ENCODE measurements at regions not wholly inside any gene's neighbourhood (a gene's known extent, or its start where the extent isn't known, plus 50 kb on each side); places are given as distances from the start of the nearest gene placed in this dataset.

DNA sequence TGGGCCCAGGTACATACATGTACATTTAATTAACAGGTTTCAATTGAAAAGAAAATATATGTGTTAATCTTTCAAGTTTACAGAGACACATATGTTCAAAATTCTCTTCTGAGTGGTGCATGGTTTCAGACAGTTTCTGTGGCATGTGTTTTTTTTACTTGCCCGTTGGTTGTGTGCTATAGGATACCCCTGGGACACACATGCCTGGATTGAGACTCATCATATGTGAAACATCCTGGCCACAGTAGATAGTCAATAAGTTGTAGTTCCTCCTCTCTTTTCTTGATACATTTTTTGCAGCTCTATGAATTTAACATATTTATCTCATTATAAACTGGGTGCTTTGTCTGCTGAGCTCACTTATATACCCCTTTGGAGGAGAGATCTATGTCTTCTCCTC, 207.8 kb upstream of the CTBP2 start:
- TF ChIP-seq POLR2AphosphoS5 (IDR thresholded peaks at IDR 0.05; ENCODE audit: borderline replicate concordance, low read depth, low read length) (no peak), EZH2 (IDR thresholded peaks at IDR 0.05) (no peak), FOXP2 (optimal IDR thresholded peaks at IDR 0.05; ENCODE audit: control extremely low read depth, extremely low read length, insufficient read depth) (no peak)

Measured in SK-N-MC (cell line).